HepG2 (cell line): ENCODE measurements at regions not wholly inside any gene's neighbourhood (a gene's known extent, or its start where the extent isn't known, plus 50 kb on each side); places are given as distances from the start of the nearest gene placed in this dataset.
"Not testable (repeated sequence)": the region's sequence is repeated elsewhere in the genome, so short reads cannot be mapped to it uniquely, and the experiment has no call there.

ENCODE experiments used
- ATAC-seq: fragments of 200-7000 bp; cut with Tn5 transposase; 3 replicates; pipeline ENCODE4 v1.9.1; 2020; ENCODE audit warnings: mild to moderate bottlenecking, moderate library complexity
- BruUV-seq: library from RNA; stranded (reverse); fragments of 400-500 nt; replicated peaks from 2 replicates; lab custom pipeline; 2021; lab: Mats Ljungman, UMichigan
- CTCF ChIA-PET: fragments of 300-600 bp; formaldehyde crosslinking; extraction: SDS; loops from one replicate; lab custom pipeline; 2021; ENCODE audit warnings: low total read pairs, inconsistent platforms, low intra/inter-chr PET ratio; lab: Yijun Ruan, JAX
- POLR2A ChIA-PET: fragments of 350-600 bp; sonication (Branson Sonifier 250); formaldehyde crosslinking; loops from one replicate; lab custom pipeline; 2020; ENCODE audit warnings: antibody characterized with exemption, inconsistent platforms; lab: Yijun Ruan, JAX
- DNase-seq: peaks from one replicate; pipeline ENCODE4 v3.0.0-alpha.2; 2015; ENCODE audit warnings: low spot score
- FAIRE-seq: peaks from 3 replicates; lab custom pipeline; 2011; peaks lifted over from hg19 to GRCh38; lab: Jason Lieb, UNC
- H2AFZ ChIP-seq: one replicate; pipeline ENCODE4 v1.6.1; 2011; ENCODE audit warnings: low read length, inconsistent platforms
- H3K27ac ChIP-seq: fragments of 300-600 bp; 3 replicates; pipeline ENCODE4 v1.8.0; 2011; ENCODE audit warnings: mixed run types, mild to moderate bottlenecking, mixed read lengths, low read length, inconsistent platforms; ENCODE audit not compliant: insufficient read depth; ENCODE audit errors: extremely low read length
- H3K27me3 ChIP-seq, 2 experiments: fragments of 200-600 bp in 1 of 2; 2 replicates in 1 of 2; 3 replicates in 1 of 2; pipeline versions ENCODE4 v1.6.0 to v1.8.0; 2011; ENCODE audit warnings: low read length in 2 of 2, mild to moderate bottlenecking in 2 of 2, moderate library complexity in 2 of 2, inconsistent platforms in 1 of 2; ENCODE audit not compliant: insufficient read depth in 2 of 2, control insufficient read depth in 1 of 2
- H3K36me3 ChIP-seq, 2 experiments: fragments of 200-600 bp in 1 of 2; replicated peaks in 1 of 2; 2 replicates in 1 of 2; 3 replicates in 1 of 2; pipeline versions ENCODE4 v1.5.1 to v1.8.0; 2011; ENCODE audit warnings: low read length in 2 of 2, inconsistent platforms in 1 of 2; ENCODE audit not compliant: insufficient read depth in 2 of 2, control insufficient read depth in 1 of 2
- H3K4me1 ChIP-seq: 2 replicates; pipeline ENCODE4 v1.5.1; 2012; ENCODE audit warnings: low read length, inconsistent platforms; ENCODE audit not compliant: insufficient read depth
- H3K4me2 ChIP-seq: 2 replicates; pipeline ENCODE4 v1.6.0; 2011; ENCODE audit warnings: low read depth, low read length, inconsistent platforms
- H3K4me3 ChIP-seq, 3 experiments: fragments of 200-600 bp in 1 of 3; sonication (generic), shearing (Covaris generic) in 1 of 3; replicated peaks in 1 of 3; 2 replicates each; pipeline ENCODE4 v1.5.1; 2011 to 2016; ENCODE audit warnings: low read length in 3 of 3, inconsistent platforms in 2 of 3, low read depth in 2 of 3, mild to moderate bottlenecking in 2 of 3, control low read depth in 1 of 3, mixed read lengths in 1 of 3; ENCODE audit not compliant: insufficient read depth in 1 of 3
- H3K79me2 ChIP-seq: one replicate; pipeline ENCODE4 v1.6.1; 2011; ENCODE audit warnings: low read length, inconsistent platforms; ENCODE audit not compliant: insufficient read depth
- H3K9ac ChIP-seq: 2 replicates; pipeline ENCODE4 v1.6.0; 2011; ENCODE audit warnings: mild to moderate bottlenecking, low read depth, low read length, inconsistent platforms; ENCODE audit not compliant: insufficient read depth
- H3K9me3 ChIP-seq: 2 replicates; pipeline ENCODE4 v1.5.1; 2012; ENCODE audit warnings: mild to moderate bottlenecking, low read length
- H4K20me1 ChIP-seq: 2 replicates; pipeline ENCODE4 v1.6.0; 2011; ENCODE audit warnings: inconsistent platforms, mild to moderate bottlenecking, low read length, moderate library complexity; ENCODE audit not compliant: insufficient read depth
- GTF3A ChIP-seq: sonication (generic); formaldehyde crosslinking; conservative IDR thresholded peaks from 2 replicates; pipeline ENCODE4 v1.4.0; 2020; ENCODE audit warnings: mild to moderate bottlenecking, missing genetic modification reagents
- THAP7 ChIP-seq: sonication (generic); formaldehyde crosslinking; IDR thresholded peaks from 2 replicates; pipeline ENCODE4 v1.8.1; 2023; ENCODE audit warnings: mild to moderate bottlenecking, missing genetic modification reagents
- TSC22D2 ChIP-seq: sonication (generic); formaldehyde crosslinking; IDR thresholded peaks from 2 replicates; pipeline ENCODE4 v1.5.1; 2020; ENCODE audit warnings: missing genetic modification reagents, mild to moderate bottlenecking, borderline replicate concordance
- ZNF709 ChIP-seq: sonication (generic); formaldehyde crosslinking; IDR thresholded peaks from 2 replicates; pipeline ENCODE4 v1.5.0; 2020; ENCODE audit warnings: mild to moderate bottlenecking, missing genetic modification reagents
- WGBS: methylation state at CpG from one replicate; pipeline ENCODE4 v1.1.6; 2017; ENCODE audit warnings: low lambda C conversion rate; 5-methylcytosine and 5-hydroxymethylcytosine counted together
- in situ Hi-C: cut with HindIII; loops from 2 replicates; pipeline ENCODE4 v1.10.0; 2017; ENCODE audit warnings: low pct_unique_long_range_greater_than_20kb; ENCODE audit not compliant: extremely low pct_ligation_motif_present
- intact Hi-C: fragments of 100-400 bp; cut with micrococcal nuclease; formaldehyde crosslinking; loops from one replicate; pipeline ENCODE4 v1.10.0; 2022; ENCODE audit not compliant: unreplicated experiment

GRCh38 chr1:61028136-61028535, 54.2 kb upstream of the NFIA start:
- ATAC-seq (no peak), DNase-seq (no peak), FAIRE-seq (no peak)
- Histone ChIP-seq H3K79me2 (no peaks in the 10 kb centered on the region), H3K4me2 (no peak overlapping the region), H2AFZ (no peak overlapping the region), H3K4me3 (no peak overlapping the region), H3K9ac (no peak overlapping the region), H4K20me1 (no peaks in the 10 kb centered on the region), H3K9me3 (no peaks in the 10 kb centered on the region), H3K4me1 (no peaks in the 10 kb centered on the region), H3K27ac (no peak overlapping the region), H3K36me3 (no peaks in the 10 kb centered on the region), H3K27me3 (peaks cover 0 to 7% of the 10 kb centered on the region in 2 experiments; a peak in 3 of 5 replicates)
- in situ Hi-C loops (no loop called here), intact Hi-C loops (no loop called here)
- TF ChIP-seq GTF3A (CRISPR knock-in tag), result no peak
- no peak for TF ChIP-seq TSC22D2 (CRISPR knock-in tag)
- no peak for TF ChIP-seq ZNF709
- no peak for TF ChIP-seq THAP7 (CRISPR knock-in tag)
- BruUV-seq, result no TSS peak
- ChIA-PET POLR2A (no interaction called here), CTCF (no interaction called here)
- 83% methylated on average over 4 of the region's 4 CpGs for WGBS

GRCh38 chr1:61018068-61018467, 64.3 kb upstream of the NFIA start:
- H3K4me2 ChIP-seq, H3K9me3 ChIP-seq, H2AFZ ChIP-seq, H4K20me1 ChIP-seq, H3K79me2 ChIP-seq, H3K27ac ChIP-seq, H3K4me1 ChIP-seq, ATAC-seq, H3K9ac ChIP-seq, CTCF ChIA-PET, BruUV-seq, POLR2A ChIA-PET, intact Hi-C loops, H3K36me3 ChIP-seq, H3K4me3 ChIP-seq, in situ Hi-C loops, FAIRE-seq, DNase-seq: not testable (repeated sequence)
- 32% methylated on average over 6 of the region's 7 CpGs for WGBS
- H3K27me3 ChIP-seq, result peaks cover 1 to 29% of the 10 kb centered on the region in 2 experiments; a peak in 3 of 5 replicates
